ENCODE measurements at regions not wholly inside any gene's neighbourhood (a gene's known extent, or its start where the extent isn't known, plus 50 kb on each side); places are given as distances from the start of the nearest gene placed in this dataset.

DNA sequence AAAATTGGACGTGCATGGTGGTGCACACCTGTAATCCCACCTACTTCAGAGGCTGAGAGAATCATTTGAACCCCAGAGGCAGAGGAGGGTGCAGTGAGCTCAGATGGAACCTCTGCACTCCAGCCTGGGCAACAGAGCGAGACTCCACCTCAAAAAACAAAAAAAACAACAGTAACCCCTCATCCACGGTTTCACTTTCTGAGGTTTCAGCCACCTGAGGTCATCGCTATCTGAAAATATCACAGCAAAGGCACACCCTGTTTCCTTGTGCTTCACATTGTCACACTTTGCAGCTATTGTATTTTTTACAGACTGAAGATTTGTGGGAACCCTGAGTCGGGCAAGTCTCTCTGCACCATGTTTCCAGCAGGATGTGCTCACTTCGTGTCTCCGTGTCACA lies 54.1 kb upstream of the FOXQ1 start:
- Histone ChIP-seq H3K9me3 (ENCODE audit: control insufficient read depth, low read depth, low read length) (no peaks in the 10 kb centered on the region), H3K9ac (ENCODE audit: low read length) (no peak overlapping the region), H3K36me3 (ENCODE audit: control insufficient read depth, low read depth, low read length) (no peaks in the 10 kb centered on the region), H3K4me1 (ENCODE audit: control insufficient read depth, low read depth, low read length) (no peaks in the 10 kb centered on the region), H3K27me3 (ENCODE audit: control insufficient read depth, insufficient read depth, low read length) (no peaks in the 10 kb centered on the region), H3K27ac (ENCODE audit: low read length) (no peak overlapping the region), H3K4me3 (ENCODE audit: low read length) (no peak overlapping the region)

DNA sequence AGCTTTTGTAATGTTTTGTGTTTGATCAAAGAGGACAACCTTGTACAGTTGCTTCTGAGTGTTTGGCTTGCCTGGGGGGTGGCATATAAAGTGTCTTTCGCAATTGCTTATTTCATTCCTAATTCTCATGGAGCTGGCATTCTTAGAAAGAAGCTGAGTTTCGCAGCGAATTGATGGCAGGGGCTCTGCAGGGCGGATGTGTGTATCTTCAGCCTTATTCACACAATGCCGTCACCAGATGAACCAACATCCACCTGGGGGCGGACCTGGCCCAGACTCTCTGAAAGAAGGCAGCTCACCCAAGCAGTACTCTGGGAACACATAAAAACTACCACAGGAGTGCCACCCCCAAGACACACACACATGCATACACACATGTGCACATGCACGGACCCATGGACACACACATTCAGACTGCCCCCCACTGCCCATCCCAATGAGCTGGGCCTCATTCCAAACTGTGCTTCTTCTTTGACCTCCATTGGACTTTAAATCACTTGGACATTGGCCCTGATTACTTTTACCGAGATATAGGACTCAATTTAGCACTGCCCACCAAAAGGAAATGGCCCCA lies 55.4 kb upstream of the FOXQ1 start:
- H3K36me3 ChIP-seq (ENCODE audit: control insufficient read depth, low read depth, low read length): no peaks in the 10 kb centered on the region
- no peaks in the 10 kb centered on the region for H3K9me3 ChIP-seq (ENCODE audit: control insufficient read depth, low read depth, low read length)
- no peak overlapping the region for H3K4me3 ChIP-seq (ENCODE audit: low read length)
- no peak overlapping the region for H3K27ac ChIP-seq (ENCODE audit: low read length)
- no peak overlapping the region for H3K9ac ChIP-seq (ENCODE audit: low read length)
- H3K27me3 ChIP-seq (ENCODE audit: control insufficient read depth, insufficient read depth, low read length): no peaks in the 10 kb centered on the region
- no peaks in the 10 kb centered on the region for H3K4me1 ChIP-seq (ENCODE audit: control insufficient read depth, low read depth, low read length)

DNA sequence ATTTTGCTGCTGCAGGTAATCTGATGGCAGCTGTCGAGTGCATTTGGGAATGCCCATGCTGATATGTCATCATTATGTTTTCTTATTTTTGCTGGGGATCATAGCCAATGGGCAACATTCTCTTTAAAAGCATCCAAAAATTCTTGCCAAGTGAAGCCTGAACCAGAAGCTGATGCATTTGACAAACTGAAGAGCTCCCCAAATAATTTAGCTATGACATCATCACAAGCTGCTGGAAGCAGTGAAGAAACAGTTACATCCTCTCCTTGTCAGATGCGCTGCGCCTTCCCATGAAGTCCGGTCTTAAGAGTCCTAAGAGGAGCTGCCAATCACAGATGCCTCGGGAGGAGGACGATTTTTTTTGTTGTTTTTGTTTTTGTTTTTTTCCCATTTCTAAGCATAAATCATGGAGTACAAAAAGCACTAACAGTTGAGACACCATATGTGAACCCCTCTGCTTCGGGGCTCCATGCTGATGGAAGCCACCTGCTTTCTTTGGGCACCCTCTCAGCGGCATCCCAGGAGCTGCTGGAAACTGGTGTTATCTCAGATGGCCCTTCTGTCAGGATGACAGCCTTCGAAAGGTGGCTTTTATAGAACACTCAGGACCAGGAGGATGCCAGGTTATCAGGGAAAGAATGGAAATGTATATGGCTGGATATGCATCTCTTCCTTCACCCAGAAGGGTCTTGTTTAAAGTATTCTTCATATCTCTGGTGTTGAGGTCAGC lies 56.1 kb upstream of the FOXQ1 start:
- H3K4me3 ChIP-seq (ENCODE audit: low read length): no peak overlapping the region
- no peaks in the 10 kb centered on the region for H3K27me3 ChIP-seq (ENCODE audit: control insufficient read depth, insufficient read depth, low read length)
- H3K27ac ChIP-seq (ENCODE audit: low read length): no peak overlapping the region
- H3K9ac ChIP-seq (ENCODE audit: low read length): no peak overlapping the region
- no peaks in the 10 kb centered on the region for H3K4me1 ChIP-seq (ENCODE audit: control insufficient read depth, low read depth, low read length)
- no peaks in the 10 kb centered on the region for H3K36me3 ChIP-seq (ENCODE audit: control insufficient read depth, low read depth, low read length)
- H3K9me3 ChIP-seq (ENCODE audit: control insufficient read depth, low read depth, low read length): no peaks in the 10 kb centered on the region

DNA sequence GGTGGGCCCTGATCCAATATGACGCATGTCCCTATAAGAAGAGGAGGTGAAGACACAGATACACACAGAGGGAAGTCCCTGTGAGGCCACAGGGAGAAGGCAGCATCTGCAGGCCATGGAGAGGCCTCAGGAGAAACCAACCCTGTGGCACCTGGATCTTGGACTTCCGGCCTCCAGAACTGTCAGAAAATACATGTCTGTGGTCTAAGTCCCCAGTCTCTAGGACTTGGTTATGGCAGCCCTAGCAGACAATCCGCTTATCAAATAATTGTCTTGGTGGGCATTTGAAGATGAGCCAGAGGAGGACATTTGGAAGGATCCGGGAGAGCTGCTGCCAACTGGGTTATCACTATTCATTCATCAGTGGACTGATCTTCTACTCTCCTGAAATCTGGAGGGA lies 57.6 kb upstream of the FOXQ1 start:
- H3K9me3 ChIP-seq (ENCODE audit: control insufficient read depth, low read depth, low read length): no peaks in the 10 kb centered on the region
- H3K27ac ChIP-seq (ENCODE audit: low read length): no peak overlapping the region
- no peak overlapping the region for H3K4me3 ChIP-seq (ENCODE audit: low read length)
- no peaks in the 10 kb centered on the region for H3K4me1 ChIP-seq (ENCODE audit: control insufficient read depth, low read depth, low read length)
- no peaks in the 10 kb centered on the region for H3K27me3 ChIP-seq (ENCODE audit: control insufficient read depth, insufficient read depth, low read length)
- H3K9ac ChIP-seq (ENCODE audit: low read length): no peak overlapping the region
- H3K36me3 ChIP-seq (ENCODE audit: control insufficient read depth, low read depth, low read length): no peaks in the 10 kb centered on the region

DNA sequence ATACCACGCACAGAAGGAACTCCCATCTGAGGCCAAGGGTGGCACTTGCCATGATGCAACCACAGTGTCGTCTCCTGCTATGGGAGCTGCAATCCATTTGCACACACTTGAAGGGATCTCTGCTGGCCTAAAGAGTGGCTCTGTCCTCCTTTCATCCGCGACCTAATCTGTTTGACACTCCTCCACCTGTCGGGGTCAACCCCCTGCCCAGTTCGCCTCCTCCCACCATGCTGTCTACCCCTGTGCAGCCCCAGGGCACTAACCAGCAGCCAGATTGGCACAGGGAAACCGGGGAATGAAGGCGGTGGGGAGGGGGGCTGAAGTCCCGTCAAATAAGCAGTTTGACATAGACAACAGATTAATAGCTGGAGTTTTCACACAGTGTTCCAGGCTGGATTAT lies 58.1 kb upstream of the FOXQ1 start:
- Histone ChIP-seq H3K4me1 (ENCODE audit: control insufficient read depth, low read depth, low read length) (no peaks in the 10 kb centered on the region), H3K27me3 (ENCODE audit: control insufficient read depth, insufficient read depth, low read length) (no peaks in the 10 kb centered on the region), H3K27ac (ENCODE audit: low read length) (no peak overlapping the region), H3K9me3 (ENCODE audit: control insufficient read depth, low read depth, low read length) (no peaks in the 10 kb centered on the region), H3K36me3 (ENCODE audit: control insufficient read depth, low read depth, low read length) (no peaks in the 10 kb centered on the region), H3K9ac (ENCODE audit: low read length) (no peak overlapping the region), H3K4me3 (ENCODE audit: low read length) (no peak overlapping the region)

DNA sequence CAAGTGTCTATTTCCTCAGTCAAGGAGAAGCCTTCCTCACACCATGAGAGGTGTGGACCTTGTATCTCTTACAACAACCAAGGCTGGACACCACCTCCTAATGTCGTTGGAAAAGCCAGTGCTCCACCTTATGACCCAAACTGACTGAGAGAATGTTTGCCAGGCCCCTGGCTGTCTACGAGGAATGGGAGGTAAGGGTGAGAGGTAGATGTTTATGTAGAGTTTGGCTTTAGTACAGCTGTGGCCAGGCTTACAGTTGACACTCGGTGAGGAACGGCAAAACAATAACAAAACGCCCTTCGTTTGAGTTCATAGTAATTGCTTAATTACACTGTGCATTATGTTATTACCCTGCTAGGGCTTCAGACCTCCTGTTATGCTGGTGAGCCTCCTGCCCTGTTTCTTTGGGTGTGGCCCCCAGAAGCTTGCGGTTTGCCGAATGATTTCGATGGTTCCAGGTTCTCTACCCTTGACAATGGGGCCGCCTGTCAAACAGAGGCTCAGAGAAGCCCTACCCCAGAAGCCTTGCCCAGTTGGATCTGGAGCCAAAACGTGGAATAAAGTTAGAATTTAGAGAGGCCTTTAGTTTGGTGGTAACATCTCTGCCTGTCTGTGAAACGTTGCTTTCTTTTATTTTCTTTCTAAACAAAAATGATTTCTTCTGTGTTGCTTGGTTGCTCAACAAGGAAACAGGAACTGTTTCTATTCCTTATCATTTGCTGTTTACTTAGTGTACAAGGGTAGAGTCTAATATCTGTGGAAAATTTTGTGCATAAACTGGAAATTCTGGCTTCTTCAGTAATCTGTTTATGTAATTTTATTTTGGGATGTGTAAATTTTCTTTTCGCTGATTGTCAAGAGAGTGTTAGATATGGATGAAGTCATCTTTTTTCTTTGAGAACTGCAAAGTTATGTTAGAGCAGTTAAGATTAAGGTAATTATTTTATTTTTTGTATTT lies 60.4 kb upstream of the FOXQ1 start:
- no peaks in the 10 kb centered on the region for H3K9me3 ChIP-seq (ENCODE audit: control insufficient read depth, low read depth, low read length)
- H3K4me3 ChIP-seq (ENCODE audit: low read length): no peak overlapping the region
- H3K27me3 ChIP-seq (ENCODE audit: control insufficient read depth, insufficient read depth, low read length): no peaks in the 10 kb centered on the region
- no peaks in the 10 kb centered on the region for H3K36me3 ChIP-seq (ENCODE audit: control insufficient read depth, low read depth, low read length)
- H3K4me1 ChIP-seq (ENCODE audit: control insufficient read depth, low read depth, low read length): no peaks in the 10 kb centered on the region
- H3K27ac ChIP-seq (ENCODE audit: low read length): no peak overlapping the region
- no peak overlapping the region for H3K9ac ChIP-seq (ENCODE audit: low read length)

DNA sequence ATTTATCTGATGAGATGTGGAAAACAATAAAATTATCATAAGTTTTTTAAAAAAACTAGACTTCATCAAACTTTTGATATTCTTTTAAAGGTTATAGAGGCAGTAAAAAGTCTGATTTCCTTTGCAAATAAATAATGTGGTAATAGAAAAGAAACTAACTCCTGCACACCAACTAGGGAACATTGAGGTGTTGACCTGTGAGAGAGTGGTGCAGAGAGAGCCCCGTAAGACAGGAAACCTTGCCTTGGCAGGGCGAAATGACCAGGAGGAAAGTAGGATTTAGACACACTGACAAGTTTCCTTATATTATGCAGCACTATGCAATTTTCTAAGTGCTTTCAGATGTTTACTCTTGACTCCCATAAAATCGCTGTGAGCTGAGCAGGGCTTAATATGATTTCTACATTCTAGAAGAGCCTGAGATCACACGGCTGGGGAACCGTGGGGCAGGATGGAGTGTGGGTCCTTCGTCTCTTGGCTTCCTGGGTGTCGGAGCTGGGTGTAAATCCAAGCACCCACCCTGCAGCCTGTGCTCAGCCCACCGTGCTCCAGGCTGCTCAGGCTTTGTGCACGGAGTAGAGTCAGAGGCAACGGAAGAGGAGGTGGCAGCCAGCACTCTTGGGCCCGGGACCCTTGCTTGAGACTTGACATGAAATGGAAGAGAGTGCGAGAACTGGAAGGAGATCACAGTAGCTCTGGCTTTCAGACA lies 61.3 kb upstream of the FOXQ1 start:
- Histone ChIP-seq H3K4me1 (ENCODE audit: control insufficient read depth, low read depth, low read length) (no peaks in the 10 kb centered on the region), H3K4me3 (ENCODE audit: low read length) (no peak overlapping the region), H3K9me3 (ENCODE audit: control insufficient read depth, low read depth, low read length) (no peaks in the 10 kb centered on the region), H3K36me3 (ENCODE audit: control insufficient read depth, low read depth, low read length) (no peaks in the 10 kb centered on the region), H3K9ac (ENCODE audit: low read length) (no peak overlapping the region), H3K27me3 (ENCODE audit: control insufficient read depth, insufficient read depth, low read length) (no peaks in the 10 kb centered on the region), H3K27ac (ENCODE audit: low read length) (no peak overlapping the region)

DNA sequence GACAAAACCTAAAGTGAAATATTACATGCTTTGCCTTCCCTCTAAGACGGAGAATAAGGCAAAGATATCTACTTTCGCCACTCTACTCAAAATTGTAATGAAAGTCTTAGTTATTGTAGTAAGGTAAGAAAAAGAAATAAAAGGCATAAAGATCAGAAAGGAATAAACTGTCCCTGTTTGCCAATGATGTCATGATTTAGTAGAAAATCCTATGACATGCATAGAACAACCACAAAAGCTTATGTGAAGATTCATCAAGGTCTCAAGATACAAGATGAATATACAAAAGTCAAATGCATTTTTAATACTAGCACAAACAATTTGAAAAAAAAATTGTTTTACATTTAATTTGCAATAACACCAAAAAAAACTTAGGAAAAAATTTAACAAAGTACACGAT lies 64.0 kb upstream of the FOXQ1 start:
- Histone ChIP-seq H3K9me3 (ENCODE audit: control insufficient read depth, low read depth, low read length) (no peaks in the 10 kb centered on the region), H3K36me3 (ENCODE audit: control insufficient read depth, low read depth, low read length) (no peaks in the 10 kb centered on the region), H3K4me3 (ENCODE audit: low read length) (no peak overlapping the region), H3K4me1 (ENCODE audit: control insufficient read depth, low read depth, low read length) (no peaks in the 10 kb centered on the region), H3K27me3 (ENCODE audit: control insufficient read depth, insufficient read depth, low read length) (no peaks in the 10 kb centered on the region), H3K9ac (ENCODE audit: low read length) (no peak overlapping the region), H3K27ac (ENCODE audit: low read length) (no peak overlapping the region)

DNA sequence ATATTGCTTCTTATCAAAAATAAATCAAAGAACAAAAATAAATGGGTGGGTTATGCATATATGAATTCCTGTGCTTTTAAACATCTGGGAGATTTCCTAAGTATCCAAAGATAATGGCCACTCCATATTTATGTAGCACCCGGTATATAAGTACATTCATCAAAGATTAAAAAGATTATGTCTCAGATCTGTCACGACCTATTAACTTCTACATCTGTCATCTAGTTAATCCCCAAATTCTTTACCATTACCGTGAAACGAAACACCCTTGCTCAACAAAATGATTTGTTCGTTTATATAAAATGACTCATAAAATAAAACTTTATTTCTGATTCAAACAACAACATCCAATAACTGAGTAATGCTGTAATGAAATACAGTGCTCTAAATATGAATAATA lies 64.8 kb upstream of the FOXQ1 start:
- Histone ChIP-seq H3K9ac (ENCODE audit: low read length) (no peak overlapping the region), H3K27me3 (ENCODE audit: control insufficient read depth, insufficient read depth, low read length) (no peaks in the 10 kb centered on the region), H3K36me3 (ENCODE audit: control insufficient read depth, low read depth, low read length) (no peaks in the 10 kb centered on the region), H3K9me3 (ENCODE audit: control insufficient read depth, low read depth, low read length) (no peaks in the 10 kb centered on the region), H3K27ac (ENCODE audit: low read length) (no peak overlapping the region), H3K4me3 (ENCODE audit: low read length) (no peak overlapping the region), H3K4me1 (ENCODE audit: control insufficient read depth, low read depth, low read length) (peaks cover 2% of the 10 kb centered on the region)

DNA sequence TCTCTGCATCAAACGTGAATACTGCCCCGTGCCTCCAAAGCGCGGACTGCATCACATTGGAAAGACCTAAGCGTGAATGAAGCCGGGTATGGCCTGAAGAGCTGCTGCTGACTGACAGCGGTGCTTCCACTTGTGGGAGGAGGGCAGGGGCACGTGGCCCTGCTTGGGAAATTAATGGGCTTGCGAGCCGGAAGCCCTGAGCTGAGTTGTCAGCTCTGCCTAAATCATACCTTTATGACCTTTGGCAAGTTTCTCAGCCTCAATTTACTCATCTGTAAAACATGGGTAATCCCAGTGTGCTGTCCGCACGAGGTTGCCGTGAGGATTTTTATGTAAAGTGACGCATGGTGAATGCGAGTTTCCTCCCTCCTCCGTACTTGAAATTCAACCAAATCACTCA lies 67.0 kb upstream of the FOXQ1 start:
- Histone ChIP-seq H3K27me3 (ENCODE audit: control insufficient read depth, insufficient read depth, low read length) (no peaks in the 10 kb centered on the region), H3K9me3 (ENCODE audit: control insufficient read depth, low read depth, low read length) (no peaks in the 10 kb centered on the region), H3K4me1 (ENCODE audit: control insufficient read depth, low read depth, low read length) (peaks cover 3% of the 10 kb centered on the region), H3K27ac (ENCODE audit: low read length) (no peak overlapping the region), H3K4me3 (ENCODE audit: low read length) (no peak overlapping the region), H3K9ac (ENCODE audit: low read length) (no peak overlapping the region), H3K36me3 (ENCODE audit: control insufficient read depth, low read depth, low read length) (no peaks in the 10 kb centered on the region)

DNA sequence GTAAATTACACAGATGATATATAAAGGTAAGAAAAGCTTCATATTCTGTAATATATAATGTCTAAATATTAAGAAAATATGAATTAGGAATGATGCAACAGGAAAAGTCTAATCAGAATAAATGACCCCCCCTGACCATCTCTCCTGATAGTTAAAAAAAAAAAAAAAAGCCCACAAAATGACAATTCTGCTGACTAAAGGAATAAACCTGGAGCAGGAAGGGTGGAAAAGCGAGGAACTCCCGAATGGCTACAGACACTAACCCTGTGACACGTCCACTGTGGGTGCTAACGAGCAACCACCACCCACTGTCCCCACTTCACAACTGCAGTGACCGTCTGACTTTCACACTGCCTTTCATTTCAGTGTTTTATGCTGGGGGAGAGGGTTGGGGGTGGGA lies 67.6 kb upstream of the FOXQ1 start:
- Histone ChIP-seq H3K27me3 (ENCODE audit: control insufficient read depth, insufficient read depth, low read length) (no peaks in the 10 kb centered on the region), H3K4me1 (ENCODE audit: control insufficient read depth, low read depth, low read length) (peaks cover 3% of the 10 kb centered on the region), H3K4me3 (ENCODE audit: low read length) (no peak overlapping the region), H3K9ac (ENCODE audit: low read length) (no peak overlapping the region), H3K36me3 (ENCODE audit: control insufficient read depth, low read depth, low read length) (no peaks in the 10 kb centered on the region), H3K27ac (ENCODE audit: low read length) (no peak overlapping the region), H3K9me3 (ENCODE audit: control insufficient read depth, low read depth, low read length) (no peaks in the 10 kb centered on the region)

All from iPS-18a (cell line).